CD8-positive, alpha-beta memory T cell (primary cell): ENCODE measurements at regions not wholly inside any gene's neighbourhood (a gene's known extent, or its start where the extent isn't known, plus 50 kb on each side); places are given as distances from the start of the nearest gene placed in this dataset.

Experiments used
- CTCF ChIA-PET: fragments of 350-600 bp; sonication (Branson Sonifier 250); formaldehyde crosslinking; loops from one replicate; lab custom pipeline; 2021; ENCODE audit warnings: antibody characterized with exemption; lab: Charles Lee
- POLR2A ChIA-PET: fragments of 350-600 bp; sonication (Branson Sonifier 250); formaldehyde crosslinking; loops from one replicate; lab custom pipeline; 2021; ENCODE audit warnings: antibody characterized with exemption; lab: Charles Lee
- DNase-seq, 5 donors: peaks; one replicate each; pipeline versions ENCODE4 v3.0.0 to v3.0.0-alpha.2; 2020 to 2022; ENCODE audit warnings: mixed read lengths in 1 of 5
- H3K27ac ChIP-seq: one replicate; pipeline ENCODE4 v1.7.0; 2013; ENCODE audit warnings: low read depth, mild to moderate bottlenecking, low read length, moderate library complexity
- H3K27me3 ChIP-seq: 2 replicates; pipeline ENCODE4 v1.7.0; 2013; ENCODE audit warnings: low read length, mild to moderate bottlenecking; ENCODE audit not compliant: insufficient read depth, poor library complexity, severe bottlenecking
- H3K36me3 ChIP-seq: 2 replicates; pipeline ENCODE4 v1.7.0; 2013; ENCODE audit warnings: mild to moderate bottlenecking, low read length, moderate library complexity; ENCODE audit not compliant: insufficient read depth
- H3K4me1 ChIP-seq: 2 replicates; pipeline ENCODE4 v1.7.0; 2013; ENCODE audit warnings: mild to moderate bottlenecking, low read length, moderate library complexity; ENCODE audit not compliant: insufficient read depth
- H3K4me3 ChIP-seq: 2 replicates; pipeline ENCODE4 v1.7.0; 2013; ENCODE audit warnings: mild to moderate bottlenecking, low read length
- H3K9me3 ChIP-seq: 2 replicates; pipeline ENCODE4 v1.7.0; 2013; ENCODE audit warnings: mild to moderate bottlenecking, low read length
- H3K27ac Mint-ChIP-seq, 8 donors: one replicate each; pipeline ENCODE4 v1.8.0; 2020 to 2021; ENCODE audit warnings: mixed read lengths in 8 of 8, mild to moderate bottlenecking in 6 of 8, inconsistent platforms in 3 of 8, moderate library complexity in 3 of 8
- H3K27me3 Mint-ChIP-seq, 2 donors: one replicate each; pipeline ENCODE4 v1.8.0; 2020 to 2021; ENCODE audit warnings: mixed read lengths in 2 of 2, mild to moderate bottlenecking in 1 of 2, moderate library complexity in 1 of 2
- H3K36me3 Mint-ChIP-seq, 3 donors: one replicate each; pipeline ENCODE4 v1.8.0; 2020 to 2021; ENCODE audit warnings: mixed read lengths in 3 of 3, inconsistent platforms in 1 of 3, mild to moderate bottlenecking in 1 of 3
- H3K4me1 Mint-ChIP-seq, 3 donors: one replicate each; pipeline ENCODE4 v1.8.0; 2020 to 2021; ENCODE audit warnings: mixed read lengths in 3 of 3, inconsistent platforms in 1 of 3, mild to moderate bottlenecking in 1 of 3
- H3K4me3 Mint-ChIP-seq, 7 donors: one replicate each; pipeline ENCODE4 v1.8.0; 2020 to 2021; ENCODE audit warnings: mixed read lengths in 7 of 7, mild to moderate bottlenecking in 6 of 7, moderate library complexity in 4 of 7, inconsistent platforms in 2 of 7
- H3K9me3 Mint-ChIP-seq, 5 donors: one replicate each; pipeline ENCODE4 v1.8.0; 2020 to 2022; ENCODE audit warnings: mixed read lengths in 5 of 5, mild to moderate bottlenecking in 3 of 5, moderate library complexity in 2 of 5, inconsistent platforms in 1 of 5

- Histone ChIP-seq H3K27ac (no peak overlapping the region), H3K9me3 (no peaks in the 10 kb centered on the region), H3K27me3 (no peaks in the 10 kb centered on the region), H3K36me3 (no peaks in the 10 kb centered on the region), H3K4me3 (no peak overlapping the region), H3K4me1 (no peaks in the 10 kb centered on the region)
- Mint-ChIP-seq H3K36me3 (no peaks in the 10 kb centered on the region), H3K27ac (no peak overlapping the region), H3K4me1 (no peaks in the 10 kb centered on the region), H3K27me3 (no peaks in the 10 kb centered on the region), H3K4me3 (no peak overlapping the region), H3K9me3 (peaks cover 0 to 25% (median 4%) of the 10 kb centered on the region in 5 donors)
- DNase-seq, result no peak
- POLR2A ChIA-PET, result no interaction called here
- CTCF ChIA-PET, result no interaction called here
These were observed 681.3 kb downstream of the CPS1 start for GRCh38 chr2:211237586-211238275.

GRCh38 chr2:211241891-211242290 lies 685.5 kb downstream of the CPS1 start:
- CTCF ChIA-PET, result no interaction called here
- no peak for DNase-seq
- POLR2A ChIA-PET, result no interaction called here
- no peaks in the 10 kb centered on the region for H3K36me3 ChIP-seq
- no peak overlapping the region for H3K4me3 ChIP-seq
- H3K36me3 Mint-ChIP-seq, result no peaks in the 10 kb centered on the region
- H3K27ac Mint-ChIP-seq, result no peak overlapping the region
- no peaks in the 10 kb centered on the region for H3K4me1 Mint-ChIP-seq
- H3K27me3 Mint-ChIP-seq, result no peaks in the 10 kb centered on the region
- H3K4me1 ChIP-seq, result no peaks in the 10 kb centered on the region
- no peak overlapping the region for H3K4me3 Mint-ChIP-seq
- H3K27me3 ChIP-seq, result no peaks in the 10 kb centered on the region
- H3K9me3 Mint-ChIP-seq, result peaks cover 0 to 12% (median 4%) of the 10 kb centered on the region in 5 donors
- H3K9me3 ChIP-seq, result no peaks in the 10 kb centered on the region
- no peak overlapping the region for H3K27ac ChIP-seq

GRCh38 chr2:211247751-211248150 lies 691.4 kb downstream of the CPS1 start:
- POLR2A ChIA-PET, result no interaction called here
- no peaks in the 10 kb centered on the region for H3K36me3 ChIP-seq
- no peak for DNase-seq
- no peak overlapping the region for H3K4me3 ChIP-seq
- no peak overlapping the region for H3K4me3 Mint-ChIP-seq
- H3K4me1 Mint-ChIP-seq, result no peaks in the 10 kb centered on the region
- H3K9me3 ChIP-seq, result no peaks in the 10 kb centered on the region
- H3K4me1 ChIP-seq, result no peaks in the 10 kb centered on the region
- H3K27ac ChIP-seq, result no peak overlapping the region
- H3K27ac Mint-ChIP-seq, result no peak overlapping the region
- H3K36me3 Mint-ChIP-seq, result no peaks in the 10 kb centered on the region
- H3K27me3 Mint-ChIP-seq, result no peaks in the 10 kb centered on the region
- H3K9me3 Mint-ChIP-seq, result peaks cover 0 to 7% (median 5%) of the 10 kb centered on the region in 5 donors
- CTCF ChIA-PET, result no interaction called here
- no peaks in the 10 kb centered on the region for H3K27me3 ChIP-seq

- CTCF ChIA-PET, result no interaction called here
- Mint-ChIP-seq H3K9me3 (peaks cover 0 to 6% (median 5%) of the 10 kb centered on the region in 5 donors), H3K4me1 (no peaks in the 10 kb centered on the region), H3K27me3 (no peaks in the 10 kb centered on the region), H3K27ac (no peak overlapping the region), H3K36me3 (no peaks in the 10 kb centered on the region), H3K4me3 (no peak overlapping the region)
- no peak for DNase-seq
- H3K27me3 ChIP-seq, result no peaks in the 10 kb centered on the region
- POLR2A ChIA-PET, result no interaction called here
- no peaks in the 10 kb centered on the region for H3K4me1 ChIP-seq
- no peaks in the 10 kb centered on the region for H3K36me3 ChIP-seq
- no peak overlapping the region for H3K27ac ChIP-seq
- no peak overlapping the region for H3K4me3 ChIP-seq
- H3K9me3 ChIP-seq, result no peaks in the 10 kb centered on the region
These were observed 692.4 kb downstream of the CPS1 start for GRCh38 chr2:211248841-211249240.

- Mint-ChIP-seq H3K4me1 (no peaks in the 10 kb centered on the region), H3K4me3 (no peak overlapping the region), H3K27me3 (no peaks in the 10 kb centered on the region), H3K9me3 (peaks cover 0 to 7% (median 7%) of the 10 kb centered on the region in 5 donors), H3K27ac (no peak overlapping the region), H3K36me3 (no peaks in the 10 kb centered on the region)
- H3K27ac ChIP-seq, result no peak overlapping the region
- no peaks in the 10 kb centered on the region for H3K36me3 ChIP-seq
- CTCF ChIA-PET, result no interaction called here
- no peak for DNase-seq
- POLR2A ChIA-PET, result no interaction called here
- H3K4me1 ChIP-seq, result no peaks in the 10 kb centered on the region
- H3K4me3 ChIP-seq, result no peak overlapping the region
- no peaks in the 10 kb centered on the region for H3K9me3 ChIP-seq
- no peaks in the 10 kb centered on the region for H3K27me3 ChIP-seq
These were observed 694.6 kb downstream of the CPS1 start for GRCh38 chr2:211251016-211251415.

GRCh38 chr2:211258646-211259335 lies 702.4 kb downstream of the CPS1 start:
- Histone ChIP-seq H3K9me3 (no peaks in the 10 kb centered on the region), H3K27me3 (no peaks in the 10 kb centered on the region), H3K27ac (no peak overlapping the region), H3K4me3 (no peak overlapping the region), H3K4me1 (no peaks in the 10 kb centered on the region), H3K36me3 (no peaks in the 10 kb centered on the region)
- peaks cover 4 to 15% (median 8%) of the 10 kb centered on the region in 5 donors for H3K9me3 Mint-ChIP-seq
- ChIA-PET POLR2A (no interaction called here), CTCF (no interaction called here)
- H3K4me3 Mint-ChIP-seq, result no peak overlapping the region
- H3K27me3 Mint-ChIP-seq, result no peaks in the 10 kb centered on the region
- no peak overlapping the region for H3K27ac Mint-ChIP-seq
- DNase-seq, result no peak
- H3K36me3 Mint-ChIP-seq, result no peaks in the 10 kb centered on the region
- no peaks in the 10 kb centered on the region for H3K4me1 Mint-ChIP-seq

- no peaks in the 10 kb centered on the region for H3K4me1 Mint-ChIP-seq
- Histone ChIP-seq H3K27me3 (no peaks in the 10 kb centered on the region), H3K4me1 (no peaks in the 10 kb centered on the region), H3K36me3 (no peaks in the 10 kb centered on the region), H3K4me3 (no peak overlapping the region), H3K27ac (no peak overlapping the region), H3K9me3 (no peaks in the 10 kb centered on the region)
- DNase-seq, result no peak
- H3K27me3 Mint-ChIP-seq, result no peaks in the 10 kb centered on the region
- H3K36me3 Mint-ChIP-seq, result no peaks in the 10 kb centered on the region
- CTCF ChIA-PET, result no interaction called here
- H3K4me3 Mint-ChIP-seq, result no peak overlapping the region
- POLR2A ChIA-PET, result no interaction called here
- peaks cover 4 to 15% (median 6%) of the 10 kb centered on the region in 5 donors for H3K9me3 Mint-ChIP-seq
- no peak overlapping the region for H3K27ac Mint-ChIP-seq
These were observed 703.6 kb downstream of the CPS1 start for GRCh38 chr2:211259831-211260476.

GRCh38 chr2:211270257-211270656 lies 713.9 kb downstream of the CPS1 start:
- no peaks in the 10 kb centered on the region for H3K9me3 ChIP-seq
- ChIA-PET POLR2A (no interaction called here), CTCF (no interaction called here)
- Mint-ChIP-seq H3K4me1 (no peaks in the 10 kb centered on the region), H3K4me3 (no peak overlapping the region), H3K36me3 (no peaks in the 10 kb centered on the region), H3K27ac (no peak overlapping the region), H3K27me3 (no peaks in the 10 kb centered on the region), H3K9me3 (peaks cover 2 to 11% (median 5%) of the 10 kb centered on the region in 5 donors)
- H3K4me1 ChIP-seq, result no peaks in the 10 kb centered on the region
- H3K27me3 ChIP-seq, result no peaks in the 10 kb centered on the region
- H3K36me3 ChIP-seq, result no peaks in the 10 kb centered on the region
- no peak overlapping the region for H3K4me3 ChIP-seq
- no peak for DNase-seq
- H3K27ac ChIP-seq, result no peak overlapping the region
